H7 (cell line): ENCODE measurements at regions not wholly inside any gene's neighbourhood (a gene's known extent, or its start where the extent isn't known, plus 50 kb on each side); places are given as distances from the start of the nearest gene placed in this dataset.
"Not testable (repeated sequence)": the region's sequence is repeated elsewhere in the genome, so short reads cannot be mapped to it uniquely, and the experiment has no call there.

ENCODE experiments used
- DNase-seq: peaks from one replicate; pipeline ENCODE4 v3.0.0; 2012
- H3K27me3 ChIP-seq: 2 replicates; pipeline ENCODE4 v1.6.0; 2011; ENCODE audit warnings: mild to moderate bottlenecking, low read length; ENCODE audit not compliant: control insufficient read depth, insufficient read depth
- H3K36me3 ChIP-seq: replicated peaks from 2 replicates; pipeline ENCODE4 v1.5.1; 2011; ENCODE audit warnings: low read length; ENCODE audit not compliant: control insufficient read depth, insufficient read depth
- H3K4me3 ChIP-seq: 2 replicates; pipeline ENCODE4 v1.5.1; 2011; ENCODE audit warnings: low read depth, mild to moderate bottlenecking, control low read depth, low read length, moderate library complexity; ENCODE audit not compliant: insufficient read depth

DNA sequence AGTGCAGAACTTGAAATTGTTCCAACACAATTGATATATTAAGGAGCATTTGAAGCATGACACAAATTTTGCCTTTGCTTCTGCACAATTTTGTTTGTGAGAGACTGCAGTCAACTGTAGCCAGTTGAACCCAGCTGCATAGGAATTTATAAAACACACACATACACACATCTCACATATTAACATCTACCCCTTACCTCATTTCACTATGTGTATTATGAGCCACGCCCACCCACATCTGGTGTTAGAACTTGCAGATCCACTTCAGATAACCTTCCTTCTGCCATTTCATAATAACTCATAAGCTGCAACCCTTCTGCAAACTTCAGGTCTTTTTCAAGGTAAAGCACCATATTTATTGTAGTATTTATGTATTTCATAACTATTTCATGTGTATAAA is 188.1 kb upstream of the WDFY3 start:
- Histone ChIP-seq H3K27me3 (no peaks in the 10 kb centered on the region), H3K4me3 (no peak overlapping the region), H3K36me3 (no peaks in the 10 kb centered on the region)
- DNase-seq = no peak

DNA sequence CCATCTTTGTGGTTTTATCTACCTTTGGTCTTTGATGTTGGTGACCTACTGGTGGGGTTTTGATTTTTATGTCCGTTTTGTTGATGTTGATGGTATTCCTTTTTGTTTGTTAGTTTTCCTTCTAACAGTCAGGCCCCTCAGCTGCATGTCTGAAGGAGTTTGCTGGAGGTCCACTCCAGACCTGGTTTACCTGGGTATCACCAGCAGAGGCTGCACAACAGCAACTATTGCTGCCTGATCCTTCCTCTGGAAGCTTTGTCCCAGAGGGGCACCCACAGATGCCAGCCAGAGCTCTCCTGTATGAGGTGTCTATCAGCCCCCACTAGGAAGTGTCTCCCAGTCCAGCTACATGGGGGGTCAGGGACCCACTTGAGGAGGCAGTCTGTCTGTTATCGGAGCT is 199.3 kb upstream of the WDFY3 start:
- H3K27me3 ChIP-seq = no peaks in the 10 kb centered on the region
- DNase-seq = no peak
- H3K36me3 ChIP-seq = no peaks in the 10 kb centered on the region
- H3K4me3 ChIP-seq = no peak overlapping the region

DNA sequence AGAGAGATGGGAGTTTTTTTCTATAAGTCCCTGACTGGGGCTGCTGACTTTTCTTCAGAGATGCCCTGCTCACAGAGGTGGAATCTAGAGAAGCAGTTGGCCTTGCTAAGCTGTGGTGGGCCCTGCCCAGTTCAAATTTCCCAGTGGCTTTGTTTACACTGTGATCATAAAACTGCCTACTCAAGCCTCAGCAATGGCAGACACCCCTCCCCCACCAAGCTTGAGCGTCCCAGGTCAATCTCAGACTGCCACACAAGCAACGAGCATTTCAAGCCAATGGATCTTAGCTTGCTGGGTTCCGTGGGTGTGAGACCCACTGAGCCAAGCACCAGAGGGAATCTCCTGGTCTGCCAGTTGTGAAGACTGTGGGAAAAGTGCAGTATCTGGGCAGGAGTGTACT is 199.8 kb upstream of the WDFY3 start:
- Histone ChIP-seq H3K4me3 (no peak overlapping the region), H3K36me3 (no peaks in the 10 kb centered on the region), H3K27me3 (no peaks in the 10 kb centered on the region)
- no peak for DNase-seq

DNA sequence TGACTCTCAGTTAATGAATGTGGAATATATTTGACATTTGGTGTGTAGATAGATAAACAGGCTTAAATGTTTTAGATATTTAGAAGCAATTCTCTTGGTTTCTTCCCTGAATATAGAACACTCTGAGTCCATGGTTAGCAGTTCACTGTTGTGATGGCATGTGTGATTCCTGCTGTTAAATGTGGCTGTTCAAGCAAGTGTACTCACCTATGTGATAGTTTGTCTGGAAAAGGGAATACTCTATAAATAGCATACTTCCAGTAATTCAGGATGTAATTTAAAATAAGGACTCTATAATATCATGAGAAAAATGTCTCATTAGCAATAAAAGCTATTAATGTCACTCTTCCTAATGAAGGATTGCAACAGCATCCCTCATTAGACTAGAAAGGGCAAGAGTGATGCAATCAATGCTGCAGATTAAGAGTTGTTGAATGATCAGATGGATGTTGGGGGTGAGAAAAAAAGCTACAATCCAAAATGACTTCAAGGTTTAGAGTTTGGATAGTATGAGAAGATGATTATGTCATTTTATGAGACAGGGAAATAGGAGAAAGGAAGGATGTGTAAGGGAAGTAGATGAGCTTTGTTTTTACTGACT is 201.8 kb upstream of the WDFY3 start:
- Histone ChIP-seq H3K36me3 (no peaks in the 10 kb centered on the region), H3K4me3 (no peak overlapping the region), H3K27me3 (no peaks in the 10 kb centered on the region)
- no peak for DNase-seq

DNA sequence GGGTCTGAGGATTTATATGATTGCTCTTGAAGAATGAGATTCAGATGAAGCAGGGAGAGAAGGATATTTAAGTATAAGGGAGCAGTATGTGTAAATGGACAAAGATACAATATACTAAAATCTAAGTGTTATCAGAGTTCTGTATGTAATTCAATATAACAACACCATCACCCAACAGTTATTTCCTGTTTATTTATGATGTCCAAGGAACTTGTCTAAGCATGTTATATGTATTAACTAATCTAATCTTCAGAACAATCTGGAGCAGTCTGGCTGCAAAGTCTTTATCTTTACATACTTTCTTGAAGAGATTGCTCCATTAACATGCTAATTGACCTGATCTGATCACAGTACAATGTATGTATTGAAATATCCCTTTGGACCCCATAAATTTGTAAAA is 203.8 kb upstream of the WDFY3 start:
- DNase-seq = no peak

DNA sequence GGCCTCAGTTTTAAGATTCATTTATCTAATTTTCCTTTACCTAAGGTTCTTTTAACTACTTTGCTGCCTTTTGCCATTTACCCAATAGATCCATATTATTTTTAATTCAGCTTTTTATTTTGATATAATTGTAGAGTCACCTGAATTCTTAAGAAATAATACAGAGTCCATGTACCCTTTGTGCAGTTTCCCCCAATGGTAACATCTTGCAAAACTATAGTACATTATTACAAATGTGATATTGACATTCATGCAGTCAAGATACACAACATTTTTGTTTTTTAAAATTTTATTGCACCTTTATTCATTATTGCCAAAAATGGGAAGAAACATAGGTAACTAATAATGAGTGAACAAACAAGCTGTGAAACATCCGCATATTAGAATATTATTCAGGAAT is 208.7 kb upstream of the WDFY3 start:
- Histone ChIP-seq H3K36me3 (no peaks in the 10 kb centered on the region), H3K27me3 (no peaks in the 10 kb centered on the region), H3K4me3 (no peak overlapping the region)
- no peak for DNase-seq

More for the DNA sequence above, 203.8 kb upstream of the WDFY3 start:
- H3K4me3 ChIP-seq = no peak overlapping the region
- H3K36me3 ChIP-seq = no peaks in the 10 kb centered on the region
- no peaks in the 10 kb centered on the region for H3K27me3 ChIP-seq

DNA sequence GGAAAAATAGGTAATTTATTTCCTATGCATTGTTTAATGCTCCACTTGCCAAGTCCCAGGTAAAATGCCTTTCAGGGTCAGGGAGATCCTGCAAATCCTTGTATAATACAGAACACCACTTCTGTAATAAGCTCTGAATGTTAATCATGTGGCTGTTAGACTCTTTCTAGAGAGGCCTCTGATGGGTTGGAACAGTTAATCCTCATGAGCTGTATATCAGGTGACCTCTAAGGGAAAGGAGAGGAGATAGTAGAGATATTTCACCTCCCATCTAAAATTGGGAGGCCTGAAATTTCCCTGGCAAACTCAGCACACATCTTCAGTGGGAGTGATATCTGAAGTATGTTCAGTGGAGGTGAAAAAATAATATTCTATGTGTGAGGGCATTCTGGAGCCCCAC is 210.6 kb upstream of the WDFY3 start:
- no peaks in the 10 kb centered on the region for H3K36me3 ChIP-seq
- H3K27me3 ChIP-seq = no peaks in the 10 kb centered on the region
- DNase-seq = no peak
- H3K4me3 ChIP-seq = no peak overlapping the region

DNA sequence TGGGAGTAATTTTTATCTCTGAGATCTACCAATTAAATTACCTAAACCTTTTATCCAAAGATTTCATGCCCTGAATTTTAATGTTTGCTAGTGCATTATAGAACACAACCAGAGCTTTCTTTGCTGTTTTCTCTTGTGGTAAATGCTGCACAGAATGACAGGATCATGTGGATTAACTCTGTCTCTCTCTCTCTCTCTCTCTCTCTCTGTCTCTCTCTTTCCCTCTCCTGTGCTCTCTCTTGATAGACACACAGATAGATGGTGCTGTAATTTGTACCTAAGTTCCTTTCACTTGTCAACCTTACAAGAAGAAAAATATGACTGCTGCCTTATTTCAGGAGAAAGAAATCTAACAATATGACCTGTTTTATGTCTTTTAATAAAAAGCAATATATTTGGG is 211.2 kb upstream of the WDFY3 start:
- H3K27me3 ChIP-seq = no peaks in the 10 kb centered on the region
- no peak overlapping the region for H3K4me3 ChIP-seq
- no peak for DNase-seq
- H3K36me3 ChIP-seq = no peaks in the 10 kb centered on the region

DNA sequence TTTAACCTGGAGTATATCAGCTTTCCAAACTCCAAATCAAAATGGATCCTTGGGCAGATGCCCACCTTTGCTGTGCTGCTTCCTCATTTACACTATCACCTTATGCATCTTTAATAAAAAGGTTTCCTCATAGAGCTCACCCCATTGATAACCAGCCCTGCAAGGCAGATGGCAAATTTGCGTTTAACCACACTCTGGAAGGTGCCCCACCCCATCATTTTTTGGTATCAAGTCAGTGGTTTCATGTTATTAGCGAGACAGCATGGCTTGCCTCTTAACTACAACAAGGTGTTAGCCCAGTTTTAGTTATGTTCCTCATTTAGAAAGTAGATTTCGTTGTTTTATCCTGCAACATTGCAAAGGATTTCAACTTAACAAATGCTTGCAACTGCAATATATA is 214.0 kb upstream of the WDFY3 start:
- Histone ChIP-seq H3K36me3 (no peaks in the 10 kb centered on the region), H3K27me3 (no peaks in the 10 kb centered on the region), H3K4me3 (no peak overlapping the region)
- no peak for DNase-seq

DNA sequence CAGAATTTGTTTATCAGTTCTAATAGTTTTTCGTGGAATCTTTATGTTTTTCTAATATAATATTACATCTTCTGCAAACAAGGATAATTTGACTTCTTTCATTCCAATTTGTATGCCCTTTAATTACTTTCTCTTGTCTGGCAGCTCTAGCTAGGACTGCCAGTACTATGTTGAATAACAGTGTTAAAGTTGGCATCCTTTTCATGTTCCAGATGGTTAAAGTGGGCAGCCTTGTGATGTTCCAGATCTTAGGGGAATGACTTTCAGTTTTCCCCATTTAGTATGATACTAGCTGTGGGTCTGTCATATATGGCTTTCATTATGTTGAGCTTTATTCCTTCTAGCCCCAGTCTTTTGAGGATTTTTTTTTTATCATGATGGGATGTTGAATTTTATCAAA is 220.6 kb upstream of the WDFY3 start:
- no peak for DNase-seq
- Histone ChIP-seq H3K36me3 (no peaks in the 10 kb centered on the region), H3K4me3 (no peak overlapping the region), H3K27me3 (no peaks in the 10 kb centered on the region)

DNA sequence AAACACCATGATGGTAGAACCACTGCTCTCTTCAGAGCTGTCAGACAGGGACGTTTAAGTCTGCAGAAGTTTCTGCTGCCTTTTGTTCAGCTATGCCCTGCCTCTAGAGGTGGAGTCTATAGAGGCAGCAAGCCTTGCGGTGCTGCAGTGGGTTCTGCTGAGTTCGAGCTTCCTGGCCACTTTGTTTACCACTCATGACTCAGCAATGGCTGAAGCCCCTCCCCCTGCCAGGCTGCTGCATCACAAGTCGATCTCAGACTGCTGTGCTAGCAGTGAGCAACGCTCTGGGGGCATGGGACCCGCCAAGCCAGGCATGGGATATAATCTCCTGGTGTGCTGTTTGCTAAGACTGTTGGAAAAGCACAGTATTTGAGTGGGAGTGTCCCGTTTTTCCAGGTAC is 229.5 kb upstream of the WDFY3 start:
- not testable (repeated sequence) for DNase-seq, H3K27me3 ChIP-seq, H3K4me3 ChIP-seq, H3K36me3 ChIP-seq

DNA sequence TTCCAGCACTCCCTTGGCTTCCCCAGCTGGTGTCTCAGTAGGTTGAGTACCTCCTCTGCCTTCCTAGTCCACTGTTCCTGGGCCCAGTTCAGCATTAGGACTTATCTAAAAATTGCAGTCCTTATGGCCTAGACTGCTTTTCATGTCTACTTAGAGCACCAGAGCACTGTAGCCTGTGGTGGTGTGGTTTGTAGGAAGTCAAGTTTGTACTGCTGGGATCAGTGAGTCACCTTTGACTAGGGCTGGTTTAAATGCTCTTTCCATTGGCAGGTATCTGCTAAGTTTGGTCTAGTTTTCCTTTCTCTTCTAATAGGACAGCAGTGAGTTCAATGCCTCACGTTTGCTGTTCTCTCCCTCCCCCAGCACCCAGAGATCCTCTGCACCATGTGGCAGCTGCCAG is 233.6 kb upstream of the WDFY3 start:
- H3K36me3 ChIP-seq = no peaks in the 10 kb centered on the region
- H3K4me3 ChIP-seq = no peak overlapping the region
- no peak for DNase-seq

DNA sequence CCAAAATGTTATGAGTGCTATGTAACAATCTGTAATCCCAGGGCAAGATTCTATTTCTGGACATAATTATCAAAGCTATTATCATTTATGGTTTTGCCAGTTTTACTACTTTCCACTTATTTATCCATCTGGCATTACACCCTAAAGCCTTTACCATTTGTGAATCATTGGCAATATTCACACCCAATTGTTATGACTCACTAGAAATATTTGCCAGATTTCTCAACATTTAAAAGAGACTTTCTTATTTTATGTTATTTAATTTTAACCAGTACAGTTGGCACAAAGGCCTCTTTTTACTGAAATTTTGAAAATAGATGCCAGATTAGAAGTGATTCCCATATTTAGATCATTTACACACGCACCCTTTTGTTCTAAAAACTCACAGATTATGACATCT is 242.7 kb upstream of the WDFY3 start:
- no peaks in the 10 kb centered on the region for H3K36me3 ChIP-seq
- H3K27me3 ChIP-seq = no peaks in the 10 kb centered on the region
- H3K4me3 ChIP-seq = no peak overlapping the region
- DNase-seq = no peak

More for the DNA sequence above, 233.6 kb upstream of the WDFY3 start:
- H3K27me3 ChIP-seq = no peaks in the 10 kb centered on the region

DNA sequence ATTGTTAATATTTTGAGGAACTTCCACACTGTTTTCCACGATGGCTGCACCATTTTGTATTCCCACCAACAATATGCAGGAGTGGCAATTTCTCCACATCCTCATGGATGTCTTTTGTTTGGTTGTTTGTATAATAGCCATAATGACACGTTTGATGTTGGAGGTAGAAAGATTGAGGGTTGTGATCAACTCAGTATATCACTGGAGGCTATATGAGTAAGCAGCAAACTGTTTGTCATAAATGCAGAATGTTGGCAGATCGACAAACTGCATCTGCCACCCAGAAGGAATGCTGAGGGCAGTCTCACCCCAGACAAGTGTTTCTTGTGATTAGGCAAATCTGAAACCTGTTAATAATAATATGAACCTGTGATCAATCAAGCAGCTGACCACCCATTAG is 243.9 kb upstream of the WDFY3 start:
- Histone ChIP-seq H3K4me3 (no peak overlapping the region), H3K27me3 (no peaks in the 10 kb centered on the region), H3K36me3 (no peaks in the 10 kb centered on the region)
- DNase-seq = no peak

DNA sequence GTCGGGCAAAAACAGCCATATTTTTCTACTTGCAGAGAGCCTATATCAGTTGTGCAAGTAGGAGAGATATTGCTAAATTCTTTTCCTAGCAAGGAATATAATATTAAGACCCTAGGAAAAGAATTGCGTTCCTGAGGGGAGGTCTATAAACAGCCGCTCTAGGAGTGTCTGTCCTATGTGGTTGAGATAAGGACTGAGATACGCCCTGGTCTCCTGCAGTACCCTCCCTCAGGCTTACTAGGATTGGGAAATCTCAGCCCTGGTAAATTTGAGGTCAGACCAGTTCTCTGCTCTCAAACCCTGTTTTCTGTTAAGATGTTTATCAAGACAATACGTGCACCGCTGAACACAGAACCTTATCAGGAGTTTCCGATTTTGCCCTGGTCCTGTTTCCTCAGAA is 250.1 kb upstream of the WDFY3 start:
- DNase-seq, H3K36me3 ChIP-seq, H3K27me3 ChIP-seq, H3K4me3 ChIP-seq: not testable (repeated sequence)

DNA sequence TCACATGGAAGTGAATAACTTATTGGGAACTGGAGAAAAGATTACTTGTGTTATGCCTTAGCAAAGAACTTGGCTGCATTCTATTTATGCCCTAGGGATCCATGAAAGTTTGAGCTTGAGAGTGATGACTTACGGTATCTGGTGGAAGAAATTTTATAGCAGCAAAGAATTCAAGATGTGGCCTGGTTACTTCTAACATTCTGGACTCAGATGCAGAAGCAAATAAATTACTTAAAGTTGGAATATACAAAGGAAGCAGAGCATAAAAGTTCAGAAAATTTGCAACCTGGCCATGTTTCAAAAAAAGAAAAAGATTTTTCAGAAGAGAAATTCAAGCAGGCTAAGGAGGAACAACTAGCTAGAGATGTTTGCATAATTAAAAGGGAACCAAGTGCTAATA is 252.3 kb upstream of the WDFY3 start:
- Histone ChIP-seq H3K4me3 (no peak overlapping the region), H3K27me3 (no peaks in the 10 kb centered on the region), H3K36me3 (no peaks in the 10 kb centered on the region)
- DNase-seq = no peak
